ENCODE measurements at regions not wholly inside any gene's neighbourhood (a gene's known extent, or its start where the extent isn't known, plus 50 kb on each side); places are given as distances from the start of the nearest gene placed in this dataset.

- TF ChIP-seq REST (IDR thresholded peaks at IDR 0.05): no peak
Observed at GRCh38 chr13:90951663-90952062, 395.8 kb upstream of the MIR17HG start (continued).

GRCh38 chr13:90952326-90952725 is 395.2 kb upstream of the MIR17HG start:
- no peak for DNase-seq (ENCODE audit: low spot score)
- H3K4me1 ChIP-seq (ENCODE audit: control insufficient read depth in 4 of 4, insufficient read depth in 4 of 4, low read length in 3 of 4): no peaks in the 10 kb centered on the region
- 73% methylated on average over 1 of the region's 1 CpG for WGBS
- H3K9me3 ChIP-seq (ENCODE audit: control insufficient read depth in 4 of 4, low read length in 3 of 4): no peaks in the 10 kb centered on the region
- H3K9ac ChIP-seq (ENCODE audit: low read depth in 1 of 2, low read length in 2 of 2): no peak overlapping the region
- H3K36me3 ChIP-seq (ENCODE audit: control insufficient read depth in 4 of 4, insufficient read depth in 3 of 4, low read depth in 1 of 4, low read length in 3 of 4): no peaks in the 10 kb centered on the region
- H3K27me3 ChIP-seq (ENCODE audit: control insufficient read depth in 4 of 4, insufficient read depth in 4 of 4, low read length in 3 of 4): no peaks in the 10 kb centered on the region
- TF ChIP-seq NR2F2 (IDR thresholded peaks at IDR 0.05) (no peak), JUND (IDR thresholded peaks at IDR 0.05) (no peak), HNF4G (IDR thresholded peaks at IDR 0.05) (no peak), REST (IDR thresholded peaks at IDR 0.05) (no peak), RXRA (IDR thresholded peaks at IDR 0.05) (no peak), ZBTB33 (IDR thresholded peaks at IDR 0.05) (no peak), FOXA1 (IDR thresholded peaks at IDR 0.05) (no peak), ATF3 (IDR thresholded peaks at IDR 0.05) (no peak), HNF4A (conservative IDR thresholded peaks at IDR 0.05) (no peak), MAX (IDR thresholded peaks at IDR 0.05) (no peak), SP1 (IDR thresholded peaks at IDR 0.05) (no peak), FOXA2 (IDR thresholded peaks at IDR 0.05) (no peak), RAD21 (IDR thresholded peaks at IDR 0.05) (no peak), GABPA (IDR thresholded peaks at IDR 0.05 in 1 of 2, conservative IDR thresholded peaks at IDR 0.05 in 1 of 2) (no peak), CTCF (IDR thresholded peaks at IDR 0.05; ENCODE audit: low read depth, low read length, missing input control) (no peak), YY1 (IDR thresholded peaks at IDR 0.05) (no peak), TAF1 (conservative IDR thresholded peaks at IDR 0.05) (no peak), EGR1 (IDR thresholded peaks at IDR 0.05; ENCODE audit: low read depth in 2 of 2) (no peak)
- H3K4me3 ChIP-seq (ENCODE audit: low read depth in 1 of 3, low read length in 3 of 3): no peak overlapping the region
- H3K27ac ChIP-seq (ENCODE audit: low read depth in 1 of 2, low read length in 2 of 2): no peak overlapping the region

All from liver (tissue), 8 donors.